ENCODE measurements at regions not wholly inside any gene's neighbourhood (a gene's known extent, or its start where the extent isn't known, plus 50 kb on each side); places are given as distances from the start of the nearest gene placed in this dataset.

- TF ChIP-seq CTCF (IDR thresholded peaks at IDR 0.05) (no peak), POLR2A (IDR thresholded peaks at IDR 0.05) (no peak)
Measured at GRCh38 chr13:83634601-83635000, 247.7 kb downstream of the SLITRK1 start.
